ENCODE measurements at regions not wholly inside any gene's neighbourhood (a gene's known extent, or its start where the extent isn't known, plus 50 kb on each side); places are given as distances from the start of the nearest gene placed in this dataset.

- ChIA-PET POLR2A (interaction anchor here (0.6 to 2.0 kb wide), 3 partner anchors 109 to 553 kb away, joined by 3 to 17 read pairs (median 4); partner anchors contain the start of gene SP4), CTCF (interaction anchor here (0.7 to 1.5 kb wide), 8 partner anchors 18 to 181 kb away, joined by 3 to 7 read pairs (median 4); partner anchors contain the start of gene SP4)
- no peaks in the 10 kb centered on the region for H3K36me3 ChIP-seq (ENCODE audit: control insufficient read depth in 2 of 2, extremely low read depth in 1 of 2, insufficient read depth in 2 of 2, low read length in 2 of 2)
- H3K79me2 ChIP-seq (ENCODE audit: control insufficient read depth, insufficient read depth, low read length): no peaks in the 10 kb centered on the region
- peak overlapping the region; percentile 96 for H3K27ac ChIP-seq (ENCODE audit: insufficient read depth, low read depth, low read length)
- H3K4me3 ChIP-seq (replicated peaks in 1 of 3; ENCODE audit: insufficient read depth in 1 of 3, low read depth in 1 of 3, low read length in 3 of 3): peak overlapping the region in 1 of 3 experiments; percentile 2
- no peaks in the 10 kb centered on the region for H4K20me1 ChIP-seq (replicated peaks; ENCODE audit: control insufficient read depth, extremely low read depth, insufficient read depth, low read length)
- H3K9me1 ChIP-seq (replicated peaks; ENCODE audit: control insufficient read depth, extremely low read depth, insufficient read depth, low read length): no peaks in the 10 kb centered on the region
- FAIRE-seq: peak; percentile 56
- peak; percentile 84 for DNase-seq (ENCODE audit: low read depth, low spot score)
- no peaks in the 10 kb centered on the region for H3K27me3 ChIP-seq (ENCODE audit: control insufficient read depth in 2 of 2, insufficient read depth in 2 of 2, low read length in 2 of 2)
- peak overlapping the region; percentile 33 for H2AFZ ChIP-seq (ENCODE audit: low read depth, low read length)
- intact Hi-C loops (cut with micrococcal nuclease): loop anchor here (1.0 to 10.0 kb wide), 9 partner anchors 14 to 1696 kb away; partner anchors contain the start of genes CDCA7L, HYCC1 and SP8
- dilution Hi-C loops (cut with MboI; ENCODE audit: extremely low pct_ligation_motif_present, low sequenced_read_pairs): no loop called here
- BruUV-seq (replicated peaks): no TSS peak
- peak overlapping the region; percentile 81 for H3K4me2 ChIP-seq (ENCODE audit: insufficient read depth, low read length)
- H3K9ac ChIP-seq (replicated peaks; ENCODE audit: extremely low read depth, insufficient read depth, low read length): peak overlapping the region; percentile 87
- H3K9me3 ChIP-seq (replicated peaks; ENCODE audit: control insufficient read depth, insufficient read depth, low read length): no peaks in the 10 kb centered on the region
- peaks cover 44% of the 10 kb centered on the region for H3K4me1 ChIP-seq (ENCODE audit: control insufficient read depth, extremely low read depth, insufficient read depth, low read length)
- TF ChIP-seq POLR2A (IDR thresholded peaks at IDR 0.05; ENCODE audit: low read depth, low read length) (peak; percentile 2), MYC (IDR thresholded peaks at IDR 0.05; ENCODE audit: low read depth, low read length) (no peak)
Measured at GRCh38 chr7:21318916-21319270, 109.0 kb upstream of the SP4 start.

- TF ChIP-seq FOS (IDR thresholded peaks at IDR 0.05; ENCODE audit: borderline replicate concordance, insufficient read depth, low read length) (no peak), GATA2 (IDR thresholded peaks at IDR 0.05; ENCODE audit: insufficient read depth, insufficient read length, low read depth, low read length) (no peak), POLR2A (IDR thresholded peaks at IDR 0.05; ENCODE audit: low read depth, low read length) (no peak), POLR2AphosphoS5 (IDR thresholded peaks at IDR 0.05; ENCODE audit: insufficient read depth, low read depth, low read length) (no peak), MYC (IDR thresholded peaks at IDR 0.05; ENCODE audit: low read depth, low read length) (no peak), EZH2 (IDR thresholded peaks at IDR 0.05; ENCODE audit: borderline replicate concordance, low read depth, low read length, severe bottlenecking) (no peak), MAX (IDR thresholded peaks at IDR 0.05; ENCODE audit: insufficient read depth, insufficient read length) (no peak), CTCF (IDR thresholded peaks at IDR 0.05; ENCODE audit: extremely low read depth in 1 of 2, insufficient read depth in 1 of 2, low read depth in 1 of 2, low read length in 2 of 2) (no peak), JUN (IDR thresholded peaks at IDR 0.05; ENCODE audit: borderline replicate concordance, insufficient read depth, insufficient read length, low read depth) (no peak)
- H3K79me2 ChIP-seq (ENCODE audit: control insufficient read depth, insufficient read depth, low read length): no peaks in the 10 kb centered on the region
- no peak overlapping the region for H3K9ac ChIP-seq (replicated peaks; ENCODE audit: extremely low read depth, insufficient read depth, low read length)
- no peaks in the 10 kb centered on the region for H4K20me1 ChIP-seq (replicated peaks; ENCODE audit: control insufficient read depth, extremely low read depth, insufficient read depth, low read length)
- H2AFZ ChIP-seq (ENCODE audit: low read depth, low read length): no peak overlapping the region
- H3K27ac ChIP-seq (ENCODE audit: insufficient read depth, low read depth, low read length): no peak overlapping the region
- H3K4me2 ChIP-seq (ENCODE audit: insufficient read depth, low read length): no peak overlapping the region
- no peaks in the 10 kb centered on the region for H3K9me3 ChIP-seq (replicated peaks; ENCODE audit: control insufficient read depth, insufficient read depth, low read length)
- no peaks in the 10 kb centered on the region for H3K27me3 ChIP-seq (ENCODE audit: control insufficient read depth in 2 of 2, insufficient read depth in 2 of 2, low read length in 2 of 2)
- no TSS peak for BruUV-seq (replicated peaks)
- no peak for DNase-seq (ENCODE audit: low read depth, low spot score)
- intact Hi-C loops (cut with micrococcal nuclease) (no loop called here), dilution Hi-C loops (cut with MboI; ENCODE audit: extremely low pct_ligation_motif_present, low sequenced_read_pairs) (no loop called here)
- POLR2A ChIA-PET: no interaction called here
- CTCF ChIA-PET: no interaction called here
- no peaks in the 10 kb centered on the region for H3K9me1 ChIP-seq (replicated peaks; ENCODE audit: control insufficient read depth, extremely low read depth, insufficient read depth, low read length)
- no peak overlapping the region for H3K4me3 ChIP-seq (replicated peaks in 1 of 3; ENCODE audit: insufficient read depth in 1 of 3, low read depth in 1 of 3, low read length in 3 of 3)
- no peaks in the 10 kb centered on the region for H3K36me3 ChIP-seq (ENCODE audit: control insufficient read depth in 2 of 2, extremely low read depth in 1 of 2, insufficient read depth in 2 of 2, low read length in 2 of 2)
- FAIRE-seq: peak; percentile 54
- H3K4me1 ChIP-seq (ENCODE audit: control insufficient read depth, extremely low read depth, insufficient read depth, low read length): no peaks in the 10 kb centered on the region
Measured at GRCh38 chr7:21326241-21326640, 101.6 kb upstream of the SP4 start.

All from endothelial cell of umbilical vein (primary cell).